ENCODE measurements at regions not wholly inside any gene's neighbourhood (a gene's known extent, or its start where the extent isn't known, plus 50 kb on each side); places are given as distances from the start of the nearest gene placed in this dataset.
A peak's percentile ranks its signal among the peaks of the same experiment; 100 is the strongest.

DNA sequence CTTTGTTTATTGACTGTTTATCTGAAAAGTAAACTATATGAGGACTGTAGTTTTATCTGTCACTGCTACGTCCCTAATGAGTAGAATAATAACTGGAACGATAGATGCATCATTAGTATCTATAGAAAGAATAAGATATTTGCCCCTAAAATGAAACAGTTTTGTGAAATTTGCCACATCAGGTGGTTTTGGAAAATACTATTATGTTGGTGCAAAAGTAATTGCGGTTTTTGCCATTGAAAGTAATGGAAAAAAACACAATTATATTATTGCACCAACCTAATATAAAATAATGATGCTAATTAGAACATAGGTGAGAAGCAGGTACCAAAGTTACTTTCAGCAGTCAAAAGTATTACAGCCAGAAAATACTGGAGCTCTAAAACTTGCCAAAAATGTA lies 158.3 kb downstream of the PABPC4L start:
- H3K4me3 ChIP-seq (ENCODE audit: low read depth, low read length) = no peak overlapping the region
- no peak overlapping the region for H3K27ac ChIP-seq (ENCODE audit: low read depth, low read length)
- DNase-seq (ENCODE audit: low read depth in 4 of 6, low spot score in 6 of 6) = no peak
- no CpG with 5 or more reads among the region's 3 CpGs for WGBS (ENCODE audit: insufficient coverage)
- H3K27me3 ChIP-seq (ENCODE audit: control insufficient read depth, insufficient read depth, low read length) = no peaks in the 10 kb centered on the region
- no peaks in the 10 kb centered on the region for H3K9me3 ChIP-seq (ENCODE audit: control insufficient read depth, insufficient read depth, low read length)
- H3K4me1 ChIP-seq (ENCODE audit: control insufficient read depth, insufficient read depth, low read length) = no peaks in the 10 kb centered on the region
- no peaks in the 10 kb centered on the region for H3K36me3 ChIP-seq (ENCODE audit: control insufficient read depth, insufficient read depth, low read length)

DNA sequence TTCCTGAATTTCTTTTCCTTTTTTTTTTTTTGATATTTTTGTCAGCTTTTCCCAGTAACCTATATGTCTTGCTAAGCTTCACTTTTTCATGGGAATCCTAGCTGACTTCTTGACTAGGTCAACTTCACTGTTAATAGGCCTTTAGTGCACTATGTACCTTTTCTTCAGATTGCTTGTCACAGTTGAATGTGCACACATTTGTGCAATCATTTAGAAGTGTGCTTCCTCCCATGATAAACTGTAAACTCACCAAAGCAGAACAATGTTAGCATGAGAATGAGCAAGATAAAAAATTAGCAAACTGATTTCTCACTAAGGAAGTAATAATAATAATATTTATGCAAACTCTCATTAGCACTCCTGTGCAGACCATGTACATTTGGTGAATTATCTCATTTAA lies 173.2 kb downstream of the PABPC4L start:
- DNase-seq (ENCODE audit: low read depth in 4 of 6, low spot score in 6 of 6) = peak in 1 of 6 donors; percentile 3
- Histone ChIP-seq H3K27me3 (ENCODE audit: control insufficient read depth, insufficient read depth, low read length) (no peaks in the 10 kb centered on the region), H3K27ac (ENCODE audit: low read depth, low read length) (no peak overlapping the region), H3K4me3 (ENCODE audit: low read depth, low read length) (no peak overlapping the region), H3K4me1 (ENCODE audit: control insufficient read depth, insufficient read depth, low read length) (no peaks in the 10 kb centered on the region), H3K36me3 (ENCODE audit: control insufficient read depth, insufficient read depth, low read length) (no peaks in the 10 kb centered on the region), H3K9me3 (ENCODE audit: control insufficient read depth, insufficient read depth, low read length) (no peaks in the 10 kb centered on the region)

DNA sequence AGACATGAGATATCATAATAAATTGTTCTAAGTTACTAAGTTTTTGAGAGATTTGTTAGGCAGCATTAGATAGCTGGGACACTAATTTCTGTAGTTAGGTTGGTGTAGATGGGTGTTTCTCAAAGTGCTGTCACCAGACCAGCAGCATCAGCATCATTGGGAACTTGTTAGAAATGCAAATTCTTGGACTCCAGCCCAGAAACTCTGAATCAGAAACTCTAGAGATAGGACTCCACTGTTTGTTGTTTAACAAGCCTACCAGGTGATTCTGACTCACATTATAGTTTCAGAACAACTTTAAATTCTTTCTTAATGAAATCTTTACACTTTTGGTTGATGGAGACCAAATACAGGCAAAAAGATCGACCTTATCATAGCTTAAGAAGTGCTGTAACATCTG lies 173.7 kb downstream of the PABPC4L start:
- Histone ChIP-seq H3K27me3 (ENCODE audit: control insufficient read depth, insufficient read depth, low read length) (no peaks in the 10 kb centered on the region), H3K4me3 (ENCODE audit: low read depth, low read length) (no peak overlapping the region), H3K27ac (ENCODE audit: low read depth, low read length) (no peak overlapping the region), H3K36me3 (ENCODE audit: control insufficient read depth, insufficient read depth, low read length) (no peaks in the 10 kb centered on the region), H3K9me3 (ENCODE audit: control insufficient read depth, insufficient read depth, low read length) (no peaks in the 10 kb centered on the region), H3K4me1 (ENCODE audit: control insufficient read depth, insufficient read depth, low read length) (no peaks in the 10 kb centered on the region)
- peak in 1 of 6 donors; percentile 3 for DNase-seq (ENCODE audit: low read depth in 4 of 6, low spot score in 6 of 6)
- 80% methylated on average over 1 of the region's 1 CpG for WGBS (ENCODE audit: insufficient coverage)

DNA sequence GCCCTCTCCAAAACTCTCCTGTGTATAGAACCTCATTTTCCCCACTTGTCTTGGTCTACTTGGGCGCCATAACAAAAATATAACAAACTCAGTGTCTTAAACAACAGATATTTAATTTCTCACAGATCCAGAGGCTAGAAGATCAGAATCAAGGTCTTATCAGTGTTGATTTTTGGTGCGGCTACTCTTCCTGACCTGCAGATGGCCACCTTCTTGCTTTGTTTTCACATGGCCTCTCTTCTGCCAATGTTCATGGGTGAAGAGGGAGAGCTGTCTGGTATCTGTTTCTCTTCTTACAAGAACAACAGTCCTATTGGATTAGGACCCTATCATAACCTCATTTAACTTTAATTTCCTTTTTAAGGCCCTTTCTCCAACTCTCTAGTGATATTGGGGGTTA lies 177.3 kb downstream of the PABPC4L start:
- Histone ChIP-seq H3K27me3 (ENCODE audit: control insufficient read depth, insufficient read depth, low read length) (no peaks in the 10 kb centered on the region), H3K27ac (ENCODE audit: low read depth, low read length) (no peak overlapping the region), H3K4me3 (ENCODE audit: low read depth, low read length) (no peak overlapping the region), H3K9me3 (ENCODE audit: control insufficient read depth, insufficient read depth, low read length) (no peaks in the 10 kb centered on the region), H3K36me3 (ENCODE audit: control insufficient read depth, insufficient read depth, low read length) (no peaks in the 10 kb centered on the region), H3K4me1 (ENCODE audit: control insufficient read depth, insufficient read depth, low read length) (no peaks in the 10 kb centered on the region)
- 90% methylated on average over 1 of the region's 2 CpGs for WGBS (ENCODE audit: insufficient coverage)
- DNase-seq (ENCODE audit: low read depth in 4 of 6, low spot score in 6 of 6) = no peak

DNA sequence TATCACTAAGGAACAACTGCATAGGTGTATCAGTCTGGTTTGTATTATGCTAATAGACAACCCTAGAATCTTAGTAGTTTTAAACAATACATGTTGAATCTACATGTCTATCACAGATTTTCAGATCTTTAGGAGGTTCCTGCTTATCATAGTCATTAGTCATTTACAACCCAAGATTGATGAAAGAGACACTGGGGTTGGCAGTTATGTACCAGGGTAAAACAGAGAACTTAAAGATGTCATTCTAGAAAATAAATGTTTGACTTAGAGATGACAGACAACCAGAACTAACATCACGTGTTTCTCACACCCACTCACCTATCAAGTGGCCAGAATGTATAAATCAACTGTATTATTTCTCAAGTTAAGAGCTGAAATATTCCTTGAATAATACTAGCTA lies 181.9 kb downstream of the PABPC4L start:
- H3K4me3 ChIP-seq (ENCODE audit: low read depth, low read length) = no peak overlapping the region
- no peaks in the 10 kb centered on the region for H3K36me3 ChIP-seq (ENCODE audit: control insufficient read depth, insufficient read depth, low read length)
- H3K27ac ChIP-seq (ENCODE audit: low read depth, low read length) = no peak overlapping the region
- no peak for DNase-seq (ENCODE audit: low read depth in 4 of 6, low spot score in 6 of 6)
- H3K27me3 ChIP-seq (ENCODE audit: control insufficient read depth, insufficient read depth, low read length) = no peaks in the 10 kb centered on the region
- H3K9me3 ChIP-seq (ENCODE audit: control insufficient read depth, insufficient read depth, low read length) = no peaks in the 10 kb centered on the region
- no peaks in the 10 kb centered on the region for H3K4me1 ChIP-seq (ENCODE audit: control insufficient read depth, insufficient read depth, low read length)
- WGBS (ENCODE audit: insufficient coverage) = no CpG with 5 or more reads among the region's 1 CpG

DNA sequence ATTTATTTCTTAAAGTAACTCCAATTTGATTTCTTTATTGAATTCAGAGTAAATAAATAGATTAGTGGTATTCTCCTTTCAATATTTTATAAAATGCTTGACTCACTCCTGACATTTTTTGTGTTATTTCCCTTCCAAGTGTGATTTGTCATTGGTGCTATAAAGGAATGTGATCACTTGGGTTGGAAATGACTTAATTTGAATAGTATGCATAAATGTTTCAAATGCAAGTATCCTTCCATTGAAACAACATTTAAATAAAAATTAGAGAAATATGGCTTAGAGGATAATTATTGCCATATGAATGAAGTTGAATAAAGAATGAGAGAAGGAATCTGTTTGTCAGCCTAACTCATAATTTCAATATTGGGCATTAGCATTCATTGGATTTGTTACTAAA lies 182.7 kb downstream of the PABPC4L start:
- Histone ChIP-seq H3K4me1 (ENCODE audit: control insufficient read depth, insufficient read depth, low read length) (no peaks in the 10 kb centered on the region), H3K36me3 (ENCODE audit: control insufficient read depth, insufficient read depth, low read length) (no peaks in the 10 kb centered on the region), H3K27me3 (ENCODE audit: control insufficient read depth, insufficient read depth, low read length) (no peaks in the 10 kb centered on the region), H3K27ac (ENCODE audit: low read depth, low read length) (no peak overlapping the region), H3K4me3 (ENCODE audit: low read depth, low read length) (no peak overlapping the region), H3K9me3 (ENCODE audit: control insufficient read depth, insufficient read depth, low read length) (no peaks in the 10 kb centered on the region)
- no peak for DNase-seq (ENCODE audit: low read depth in 4 of 6, low spot score in 6 of 6)

DNA sequence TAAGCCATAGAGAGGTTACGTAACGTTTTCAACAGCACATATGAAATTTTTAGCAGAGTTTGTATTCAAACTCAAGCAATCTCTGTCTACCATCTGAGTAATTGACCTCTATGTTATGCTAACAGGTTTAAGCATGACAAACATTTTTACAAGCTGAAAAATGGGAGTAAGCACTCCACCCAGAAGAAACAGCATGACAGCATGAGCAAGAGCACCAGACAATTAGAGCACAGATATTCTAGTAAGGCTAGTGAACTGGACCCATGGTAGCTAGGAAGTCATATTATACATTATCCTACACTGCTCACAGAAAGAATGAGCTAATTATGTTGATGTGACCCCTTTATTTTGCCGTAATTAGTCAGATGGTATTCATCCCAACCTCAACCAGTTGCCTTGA lies 200.5 kb downstream of the PABPC4L start:
- DNase-seq (ENCODE audit: low read depth in 4 of 6, low spot score in 6 of 6) = no peak
- Histone ChIP-seq H3K4me1 (ENCODE audit: control insufficient read depth, insufficient read depth, low read length) (no peaks in the 10 kb centered on the region), H3K27ac (ENCODE audit: low read depth, low read length) (no peak overlapping the region), H3K4me3 (ENCODE audit: low read depth, low read length) (no peak overlapping the region), H3K9me3 (ENCODE audit: control insufficient read depth, insufficient read depth, low read length) (no peaks in the 10 kb centered on the region), H3K27me3 (ENCODE audit: control insufficient read depth, insufficient read depth, low read length) (no peaks in the 10 kb centered on the region), H3K36me3 (ENCODE audit: control insufficient read depth, insufficient read depth, low read length) (no peaks in the 10 kb centered on the region)
- no CpG with 5 or more reads among the region's 3 CpGs for WGBS (ENCODE audit: insufficient coverage)

DNA sequence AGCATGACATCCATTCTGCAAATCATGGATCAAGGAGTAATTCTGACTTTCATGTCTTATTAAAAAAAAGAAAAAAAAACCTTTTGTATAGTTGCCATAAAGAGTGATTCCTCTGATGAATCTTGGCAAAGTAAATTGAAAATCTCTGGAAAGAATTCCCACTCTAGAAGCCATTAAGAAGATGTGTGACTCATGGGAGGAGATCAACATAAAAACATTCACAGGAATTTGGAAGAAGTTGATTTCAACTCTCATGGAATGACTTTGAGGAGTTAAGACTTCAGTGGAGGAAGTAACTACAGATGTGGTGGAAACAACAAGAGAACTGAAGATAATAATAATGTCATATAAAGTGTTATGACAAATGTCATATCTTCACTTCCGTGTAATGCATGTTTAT lies 204.2 kb downstream of the PABPC4L start:
- no peak overlapping the region for H3K27ac ChIP-seq (ENCODE audit: low read depth, low read length)
- no CpG with 5 or more reads among the region's 1 CpG for WGBS (ENCODE audit: insufficient coverage)
- no peak for DNase-seq (ENCODE audit: low read depth in 4 of 6, low spot score in 6 of 6)

DNA sequence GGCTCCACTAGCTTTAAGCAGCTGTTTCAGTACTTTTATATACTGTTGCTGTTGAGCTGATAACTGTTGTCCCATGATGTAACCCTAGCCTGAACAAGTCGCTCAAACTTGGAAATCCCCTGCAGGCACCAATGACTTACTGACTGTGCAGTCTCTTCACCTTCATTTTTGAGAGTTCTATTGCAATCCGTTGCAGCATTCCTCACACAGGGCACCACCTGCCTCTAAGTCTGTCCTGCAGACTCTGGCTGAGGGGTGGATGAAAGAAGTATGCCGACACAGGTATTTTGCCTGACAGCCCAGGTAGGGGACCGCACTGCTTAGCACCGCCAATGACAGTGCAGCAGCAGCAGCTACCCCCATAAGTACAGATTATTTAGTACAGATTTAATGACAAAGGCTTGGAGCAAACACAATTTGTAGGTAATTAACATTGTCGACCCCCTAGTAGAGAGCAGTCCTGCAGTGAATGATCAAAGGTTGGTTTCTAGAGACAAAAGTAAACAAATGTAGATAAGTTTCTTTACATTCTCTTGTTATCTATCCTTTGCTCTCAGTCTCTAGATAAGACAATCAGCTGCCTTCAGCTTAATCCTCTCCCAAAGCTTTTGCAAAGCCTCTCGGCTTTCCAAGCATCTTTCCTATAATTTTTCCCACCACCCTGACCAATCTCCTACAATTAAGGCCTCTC lies 205.0 kb downstream of the PABPC4L start:
- 84% methylated on average over 2 of the region's 7 CpGs for whole genome bisulfite sequencing (ENCODE audit: insufficient coverage)
- DNase-seq (ENCODE audit: low read depth in 4 of 6, low spot score in 6 of 6) = no peak
- no peak overlapping the region for H3K4me3 ChIP-seq (ENCODE audit: low read depth, low read length)
- H3K27ac ChIP-seq (ENCODE audit: low read depth, low read length) = no peak overlapping the region
- H3K36me3 ChIP-seq (ENCODE audit: control insufficient read depth, insufficient read depth, low read length) = no peaks in the 10 kb centered on the region
- H3K4me1 ChIP-seq (ENCODE audit: control insufficient read depth, insufficient read depth, low read length) = no peaks in the 10 kb centered on the region
- peaks cover 3% of the 10 kb centered on the region for H3K9me3 ChIP-seq (ENCODE audit: control insufficient read depth, insufficient read depth, low read length)
- no peaks in the 10 kb centered on the region for H3K27me3 ChIP-seq (ENCODE audit: control insufficient read depth, insufficient read depth, low read length)

More for the DNA sequence above, 204.2 kb downstream of the PABPC4L start:
- Histone ChIP-seq H3K9me3 (ENCODE audit: control insufficient read depth, insufficient read depth, low read length) (peaks cover 3% of the 10 kb centered on the region), H3K27me3 (ENCODE audit: control insufficient read depth, insufficient read depth, low read length) (no peaks in the 10 kb centered on the region), H3K4me1 (ENCODE audit: control insufficient read depth, insufficient read depth, low read length) (no peaks in the 10 kb centered on the region), H3K36me3 (ENCODE audit: control insufficient read depth, insufficient read depth, low read length) (no peaks in the 10 kb centered on the region), H3K4me3 (ENCODE audit: low read depth, low read length) (no peak overlapping the region)

DNA sequence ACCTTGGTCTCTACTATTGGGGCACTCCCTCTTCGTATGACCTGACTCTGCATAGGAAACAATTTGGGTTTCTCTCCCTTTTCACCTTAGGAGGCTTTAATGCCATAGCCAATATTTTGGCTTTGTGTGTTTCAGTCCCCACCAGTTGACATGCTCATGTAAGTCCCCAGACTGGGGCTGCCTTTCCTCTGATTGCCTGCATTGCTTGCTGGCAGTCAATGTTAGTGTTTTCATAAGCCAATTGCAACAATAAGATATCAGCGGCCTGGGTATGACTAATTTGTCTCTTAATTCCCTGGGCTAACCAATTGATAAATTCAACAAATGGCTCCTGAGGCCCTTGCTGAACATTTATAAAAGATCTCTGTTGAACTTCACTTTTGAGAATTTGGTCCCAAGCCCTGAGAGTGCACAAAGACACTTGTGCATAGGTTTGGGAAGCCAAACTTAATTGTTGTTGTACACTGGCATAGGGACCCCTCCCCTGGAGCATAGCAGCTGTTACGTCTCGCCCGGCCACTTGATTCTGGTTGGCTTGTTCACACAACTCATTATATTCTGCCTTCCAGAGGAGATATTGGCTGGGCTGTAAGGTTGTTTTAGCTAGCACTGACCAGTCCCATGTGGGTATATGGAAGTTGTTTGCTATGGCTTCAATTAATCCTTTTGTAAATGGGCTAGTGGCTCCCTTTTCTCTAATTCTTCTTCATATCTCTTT lies 206.2 kb downstream of the PABPC4L start:
- no peak for DNase-seq (ENCODE audit: low read depth in 4 of 6, low spot score in 6 of 6)

More for the DNA sequence above, 206.2 kb downstream of the PABPC4L start:
- Histone ChIP-seq H3K27ac (ENCODE audit: low read depth, low read length) (no peak overlapping the region), H3K27me3 (ENCODE audit: control insufficient read depth, insufficient read depth, low read length) (no peaks in the 10 kb centered on the region), H3K9me3 (ENCODE audit: control insufficient read depth, insufficient read depth, low read length) (peaks cover 9% of the 10 kb centered on the region), H3K4me3 (ENCODE audit: low read depth, low read length) (no peak overlapping the region), H3K36me3 (ENCODE audit: control insufficient read depth, insufficient read depth, low read length) (no peaks in the 10 kb centered on the region), H3K4me1 (ENCODE audit: control insufficient read depth, insufficient read depth, low read length) (no peaks in the 10 kb centered on the region)
- 90% methylated on average over 2 of the region's 5 CpGs for WGBS (ENCODE audit: insufficient coverage)
